ENCODE measurements at regions not wholly inside any gene's neighbourhood (a gene's known extent, or its start where the extent isn't known, plus 50 kb on each side); places are given as distances from the start of the nearest gene placed in this dataset.

- Histone ChIP-seq H3K36me3 (ENCODE audit: control insufficient read depth, insufficient read depth, low read length) (no peaks in the 10 kb centered on the region), H3K27me3 (replicated peaks; ENCODE audit: control insufficient read depth, insufficient read depth, low read length) (no peaks in the 10 kb centered on the region), H3K4me3 (replicated peaks; ENCODE audit: low read depth, low read length) (no peak overlapping the region)
- no peak for DNase-seq (ENCODE audit: extremely low read depth, insufficient read length)
- TF ChIP-seq, protein P1, sequence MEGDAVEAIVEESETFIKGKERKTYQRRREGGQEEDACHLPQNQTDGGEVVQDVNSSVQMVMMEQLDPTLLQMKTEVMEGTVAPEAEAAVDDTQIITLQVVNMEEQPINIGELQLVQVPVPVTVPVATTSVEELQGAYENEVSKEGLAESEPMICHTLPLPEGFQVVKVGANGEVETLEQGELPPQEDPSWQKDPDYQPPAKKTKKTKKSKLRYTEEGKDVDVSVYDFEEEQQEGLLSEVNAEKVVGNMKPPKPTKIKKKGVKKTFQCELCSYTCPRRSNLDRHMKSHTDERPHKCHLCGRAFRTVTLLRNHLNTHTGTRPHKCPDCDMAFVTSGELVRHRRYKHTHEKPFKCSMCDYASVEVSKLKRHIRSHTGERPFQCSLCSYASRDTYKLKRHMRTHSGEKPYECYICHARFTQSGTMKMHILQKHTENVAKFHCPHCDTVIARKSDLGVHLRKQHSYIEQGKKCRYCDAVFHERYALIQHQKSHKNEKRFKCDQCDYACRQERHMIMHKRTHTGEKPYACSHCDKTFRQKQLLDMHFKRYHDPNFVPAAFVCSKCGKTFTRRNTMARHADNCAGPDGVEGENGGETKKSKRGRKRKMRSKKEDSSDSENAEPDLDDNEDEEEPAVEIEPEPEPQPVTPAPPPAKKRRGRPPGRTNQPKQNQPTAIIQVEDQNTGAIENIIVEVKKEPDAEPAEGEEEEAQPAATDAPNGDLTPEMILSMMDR (IDR thresholded peaks at IDR 0.05; ENCODE audit: insufficient read depth, low read length, poor library complexity, severe bottlenecking) = no peak
Measured at GRCh38 chr16:22687031-22687530, 126.9 kb upstream of the HS3ST2 start.

GRCh38 chr16:22688463-22688862 lies 125.5 kb upstream of the HS3ST2 start:
- H3K27me3 ChIP-seq (replicated peaks; ENCODE audit: control insufficient read depth, insufficient read depth, low read length) = no peaks in the 10 kb centered on the region
- no peaks in the 10 kb centered on the region for H3K36me3 ChIP-seq (ENCODE audit: control insufficient read depth, insufficient read depth, low read length)
- no peak for DNase-seq (ENCODE audit: extremely low read depth, insufficient read length)
- TF ChIP-seq, protein P1 (IDR thresholded peaks at IDR 0.05; ENCODE audit: insufficient read depth, low read length, poor library complexity, severe bottlenecking) = no peak
- no peak overlapping the region for H3K4me3 ChIP-seq (replicated peaks; ENCODE audit: low read depth, low read length)

- H3K4me3 ChIP-seq (replicated peaks; ENCODE audit: low read depth, low read length) = no peak overlapping the region
- TF ChIP-seq, protein P1 (IDR thresholded peaks at IDR 0.05; ENCODE audit: insufficient read depth, low read length, poor library complexity, severe bottlenecking) = no peak
- H3K36me3 ChIP-seq (ENCODE audit: control insufficient read depth, insufficient read depth, low read length) = no peaks in the 10 kb centered on the region
- DNase-seq (ENCODE audit: extremely low read depth, insufficient read length) = no peak
- H3K27me3 ChIP-seq (replicated peaks; ENCODE audit: control insufficient read depth, insufficient read depth, low read length) = no peaks in the 10 kb centered on the region
Measured at GRCh38 chr16:22688930-22689329, 125.0 kb upstream of the HS3ST2 start.

DNA sequence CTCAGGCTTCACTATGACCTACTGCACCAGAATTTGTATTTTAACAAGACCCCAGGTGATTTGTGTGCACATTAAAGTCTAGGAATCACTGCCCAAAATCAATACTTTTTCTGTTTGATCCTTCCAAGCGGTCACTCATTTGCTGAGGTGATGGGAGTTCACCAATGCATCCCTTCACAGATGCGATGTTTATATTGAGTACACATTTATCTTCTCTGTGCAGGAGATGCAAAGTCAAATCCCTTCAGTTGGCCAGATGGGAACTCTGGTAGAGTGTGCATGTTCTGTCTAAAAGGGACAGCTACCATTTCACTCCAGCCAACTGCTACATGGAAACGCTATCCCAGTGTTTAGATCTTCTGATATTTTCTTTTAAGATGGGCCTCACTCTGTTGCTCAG lies 122.6 kb upstream of the HS3ST2 start:
- TF ChIP-seq, protein P1 (IDR thresholded peaks at IDR 0.05; ENCODE audit: insufficient read depth, low read length, poor library complexity, severe bottlenecking) = no peak
- H3K27me3 ChIP-seq (replicated peaks; ENCODE audit: control insufficient read depth, insufficient read depth, low read length) = peaks cover 2% of the 10 kb centered on the region; the same call in 1 of the 2 replicates
- no peak overlapping the region for H3K4me3 ChIP-seq (replicated peaks; ENCODE audit: low read depth, low read length)
- DNase-seq (ENCODE audit: extremely low read depth, insufficient read length) = no peak
- no peaks in the 10 kb centered on the region for H3K36me3 ChIP-seq (ENCODE audit: control insufficient read depth, insufficient read depth, low read length)

- H3K27me3 ChIP-seq (replicated peaks; ENCODE audit: control insufficient read depth, insufficient read depth, low read length) = peaks cover 2% of the 10 kb centered on the region; the same call in 1 of the 2 replicates
- TF ChIP-seq, protein P1 (IDR thresholded peaks at IDR 0.05; ENCODE audit: insufficient read depth, low read length, poor library complexity, severe bottlenecking) = no peak
- H3K36me3 ChIP-seq (ENCODE audit: control insufficient read depth, insufficient read depth, low read length) = no peaks in the 10 kb centered on the region
- H3K4me3 ChIP-seq (replicated peaks; ENCODE audit: low read depth, low read length) = no peak overlapping the region
- no peak for DNase-seq (ENCODE audit: extremely low read depth, insufficient read length)
Measured at GRCh38 chr16:22692034-22692433, 121.9 kb upstream of the HS3ST2 start.

Data from GM06990 (cell line).